ENCODE measurements at regions not wholly inside any gene's neighbourhood (a gene's known extent, or its start where the extent isn't known, plus 50 kb on each side); places are given as distances from the start of the nearest gene placed in this dataset.

GRCh38 chr2:223369889-223370288, 232.3 kb downstream of the SCG2 start:
- Histone ChIP-seq H3K36me3 (ENCODE audit: control insufficient read depth in 1 of 2, insufficient read depth in 2 of 2, low read depth in 1 of 2, low read length in 2 of 2) (no peaks in the 10 kb centered on the region), H2BK15ac (ENCODE audit: low read depth, poor library complexity, severe bottlenecking) (no peak overlapping the region), H3K9me3 (ENCODE audit: control insufficient read depth, low read length) (no peaks in the 10 kb centered on the region), H2AFZ (ENCODE audit: low read depth, low read length) (no peak overlapping the region), H3K4me3 (ENCODE audit: insufficient read depth in 1 of 2, low read depth in 1 of 2, low read length in 2 of 2) (no peak overlapping the region), H3K27ac (ENCODE audit: low read length, poor library complexity, severe bottlenecking) (no peak overlapping the region), H3K4me2 (ENCODE audit: low read length, poor library complexity, severe bottlenecking) (no peak overlapping the region), H3K14ac (ENCODE audit: low read length in 2 of 2) (no peak overlapping the region), H3K27me3 (ENCODE audit: control insufficient read depth in 1 of 2, insufficient read depth in 1 of 2, low read length in 2 of 2) (no peaks in the 10 kb centered on the region), H4K91ac (ENCODE audit: low read length) (no peak overlapping the region), H3K23ac (ENCODE audit: low read length in 2 of 2) (no peak overlapping the region), H3K4me1 (ENCODE audit: control insufficient read depth, insufficient read depth, low read depth, low read length) (no peaks in the 10 kb centered on the region), H2AK5ac (ENCODE audit: low read length, severe bottlenecking) (no peak overlapping the region), H3K18ac (ENCODE audit: low read depth in 1 of 2, low read length in 2 of 2) (no peak overlapping the region), H2BK12ac (ENCODE audit: low read length in 2 of 2) (no peak overlapping the region), H3K9ac (ENCODE audit: low read length) (no peak overlapping the region), H2BK5ac (ENCODE audit: low read depth, low read length, poor library complexity, severe bottlenecking) (no peak overlapping the region), H3K79me1 (replicated peaks; ENCODE audit: low read length, poor library complexity, severe bottlenecking) (no peaks in the 10 kb centered on the region), H3K4ac (ENCODE audit: low read depth in 1 of 2, low read length in 2 of 2) (no peak overlapping the region), H4K8ac (ENCODE audit: low read length) (no peak overlapping the region), H2BK120ac (ENCODE audit: low read depth, low read length) (no peak overlapping the region)
- WGBS = 82% methylated on average over 2 of the region's 3 CpGs
- no peak for DNase-seq

GRCh38 chr2:223383315-223383714, 218.8 kb downstream of the SCG2 start:
- no peak overlapping the region for H4K91ac ChIP-seq (ENCODE audit: low read length)
- H2AFZ ChIP-seq (ENCODE audit: low read depth, low read length) = no peak overlapping the region
- peaks cover 6% of the 10 kb centered on the region for H3K9me3 ChIP-seq (ENCODE audit: control insufficient read depth, low read length)
- no peak overlapping the region for H4K8ac ChIP-seq (ENCODE audit: low read length)
- no peak overlapping the region for H2BK15ac ChIP-seq (ENCODE audit: low read depth, poor library complexity, severe bottlenecking)
- no peak overlapping the region for H3K23ac ChIP-seq (ENCODE audit: low read length in 2 of 2)
- H3K4me3 ChIP-seq (ENCODE audit: insufficient read depth in 1 of 2, low read depth in 1 of 2, low read length in 2 of 2) = no peak overlapping the region
- H3K27me3 ChIP-seq (ENCODE audit: control insufficient read depth in 1 of 2, insufficient read depth in 1 of 2, low read length in 2 of 2) = no peaks in the 10 kb centered on the region
- H2BK120ac ChIP-seq (ENCODE audit: low read depth, low read length) = no peak overlapping the region
- H3K4me1 ChIP-seq (ENCODE audit: control insufficient read depth, insufficient read depth, low read depth, low read length) = no peaks in the 10 kb centered on the region
- no peak overlapping the region for H2BK5ac ChIP-seq (ENCODE audit: low read depth, low read length, poor library complexity, severe bottlenecking)
- no peak overlapping the region for H3K4me2 ChIP-seq (ENCODE audit: low read length, poor library complexity, severe bottlenecking)
- DNase-seq = no peak
- H2AK5ac ChIP-seq (ENCODE audit: low read length, severe bottlenecking) = no peak overlapping the region
- no peak overlapping the region for H3K14ac ChIP-seq (ENCODE audit: low read length in 2 of 2)
- H3K4ac ChIP-seq (ENCODE audit: low read depth in 1 of 2, low read length in 2 of 2) = no peak overlapping the region
- H3K27ac ChIP-seq (ENCODE audit: low read length, poor library complexity, severe bottlenecking) = no peak overlapping the region
- no peaks in the 10 kb centered on the region for H3K36me3 ChIP-seq (ENCODE audit: control insufficient read depth in 1 of 2, insufficient read depth in 2 of 2, low read depth in 1 of 2, low read length in 2 of 2)
- no peak overlapping the region for H2BK12ac ChIP-seq (ENCODE audit: low read length in 2 of 2)
- no peak overlapping the region for H3K18ac ChIP-seq (ENCODE audit: low read depth in 1 of 2, low read length in 2 of 2)
- H3K79me1 ChIP-seq (replicated peaks; ENCODE audit: low read length, poor library complexity, severe bottlenecking) = no peaks in the 10 kb centered on the region
- no CpG with 5 or more reads among the region's 1 CpG for WGBS
- no peak overlapping the region for H3K9ac ChIP-seq (ENCODE audit: low read length)

GRCh38 chr2:223386189-223386588, 216.0 kb downstream of the SCG2 start:
- Histone ChIP-seq H3K79me1 (replicated peaks; ENCODE audit: low read length, poor library complexity, severe bottlenecking) (no peaks in the 10 kb centered on the region), H3K9ac (ENCODE audit: low read length) (no peak overlapping the region), H3K4me3 (ENCODE audit: insufficient read depth in 1 of 2, low read depth in 1 of 2, low read length in 2 of 2) (no peak overlapping the region)

GRCh38 chr2:223386984-223387383, 215.2 kb downstream of the SCG2 start:
- H3K27ac ChIP-seq (ENCODE audit: low read length, poor library complexity, severe bottlenecking) = no peak overlapping the region
- no CpG with 5 or more reads among the region's 4 CpGs for WGBS

More at GRCh38 chr2:223386189-223386588, 216.0 kb downstream of the SCG2 start:
- Histone ChIP-seq H3K36me3 (ENCODE audit: control insufficient read depth in 1 of 2, insufficient read depth in 2 of 2, low read depth in 1 of 2, low read length in 2 of 2) (no peaks in the 10 kb centered on the region), H3K4me2 (ENCODE audit: low read length, poor library complexity, severe bottlenecking) (no peak overlapping the region), H3K4ac (ENCODE audit: low read depth in 1 of 2, low read length in 2 of 2) (no peak overlapping the region), H3K18ac (ENCODE audit: low read depth in 1 of 2, low read length in 2 of 2) (no peak overlapping the region), H3K4me1 (ENCODE audit: control insufficient read depth, insufficient read depth, low read depth, low read length) (no peaks in the 10 kb centered on the region), H2AFZ (ENCODE audit: low read depth, low read length) (no peak overlapping the region), H2AK5ac (ENCODE audit: low read length, severe bottlenecking) (no peak overlapping the region), H2BK5ac (ENCODE audit: low read depth, low read length, poor library complexity, severe bottlenecking) (no peak overlapping the region), H3K27ac (ENCODE audit: low read length, poor library complexity, severe bottlenecking) (no peak overlapping the region), H2BK12ac (ENCODE audit: low read length in 2 of 2) (no peak overlapping the region), H3K14ac (ENCODE audit: low read length in 2 of 2) (no peak overlapping the region), H3K9me3 (ENCODE audit: control insufficient read depth, low read length) (no peaks in the 10 kb centered on the region), H4K91ac (ENCODE audit: low read length) (no peak overlapping the region), H3K23ac (ENCODE audit: low read length in 2 of 2) (no peak overlapping the region), H2BK120ac (ENCODE audit: low read depth, low read length) (no peak overlapping the region), H2BK15ac (ENCODE audit: low read depth, poor library complexity, severe bottlenecking) (no peak overlapping the region), H3K27me3 (ENCODE audit: control insufficient read depth in 1 of 2, insufficient read depth in 1 of 2, low read length in 2 of 2) (no peaks in the 10 kb centered on the region), H4K8ac (ENCODE audit: low read length) (no peak overlapping the region)
- DNase-seq = no peak

More at GRCh38 chr2:223386984-223387383, 215.2 kb downstream of the SCG2 start:
- no peak overlapping the region for H4K8ac ChIP-seq (ENCODE audit: low read length)
- no peak overlapping the region for H3K23ac ChIP-seq (ENCODE audit: low read length in 2 of 2)
- DNase-seq = no peak
- H3K18ac ChIP-seq (ENCODE audit: low read depth in 1 of 2, low read length in 2 of 2) = no peak overlapping the region
- no peak overlapping the region for H2BK15ac ChIP-seq (ENCODE audit: low read depth, poor library complexity, severe bottlenecking)
- no peak overlapping the region for H3K9ac ChIP-seq (ENCODE audit: low read length)
- no peak overlapping the region for H2AK5ac ChIP-seq (ENCODE audit: low read length, severe bottlenecking)
- no peak overlapping the region for H3K14ac ChIP-seq (ENCODE audit: low read length in 2 of 2)
- H3K36me3 ChIP-seq (ENCODE audit: control insufficient read depth in 1 of 2, insufficient read depth in 2 of 2, low read depth in 1 of 2, low read length in 2 of 2) = no peaks in the 10 kb centered on the region
- H3K4me2 ChIP-seq (ENCODE audit: low read length, poor library complexity, severe bottlenecking) = no peak overlapping the region
- no peaks in the 10 kb centered on the region for H3K4me1 ChIP-seq (ENCODE audit: control insufficient read depth, insufficient read depth, low read depth, low read length)
- H4K91ac ChIP-seq (ENCODE audit: low read length) = no peak overlapping the region
- no peak overlapping the region for H2BK5ac ChIP-seq (ENCODE audit: low read depth, low read length, poor library complexity, severe bottlenecking)
- no peak overlapping the region for H3K4ac ChIP-seq (ENCODE audit: low read depth in 1 of 2, low read length in 2 of 2)
- H3K4me3 ChIP-seq (ENCODE audit: insufficient read depth in 1 of 2, low read depth in 1 of 2, low read length in 2 of 2) = no peak overlapping the region
- no peak overlapping the region for H2BK120ac ChIP-seq (ENCODE audit: low read depth, low read length)
- no peaks in the 10 kb centered on the region for H3K27me3 ChIP-seq (ENCODE audit: control insufficient read depth in 1 of 2, insufficient read depth in 1 of 2, low read length in 2 of 2)
- no peak overlapping the region for H2BK12ac ChIP-seq (ENCODE audit: low read length in 2 of 2)
- no peak overlapping the region for H2AFZ ChIP-seq (ENCODE audit: low read depth, low read length)
- H3K9me3 ChIP-seq (ENCODE audit: control insufficient read depth, low read length) = peaks cover under 1% of the 10 kb centered on the region
- H3K79me1 ChIP-seq (replicated peaks; ENCODE audit: low read length, poor library complexity, severe bottlenecking) = no peaks in the 10 kb centered on the region

Measured in mesenchymal stem cell (in vitro differentiated cells and primary cell).